PC-3 (cell line): ENCODE measurements at regions not wholly inside any gene's neighbourhood (a gene's known extent, or its start where the extent isn't known, plus 50 kb on each side); places are given as distances from the start of the nearest gene placed in this dataset.

Source experiments
- EZH2 ChIP-seq: fragments of 300-600 bp; sonication (generic); IDR thresholded peaks from one replicate; pipeline ENCODE4 v1.6.1; 2017; ENCODE audit warnings: antibody characterized with exemption, mild to moderate bottlenecking, low read length; ENCODE audit not compliant: unreplicated experiment
- EZH2phosphoT487 ChIP-seq: fragments of 300-600 bp; sonication (generic); IDR thresholded peaks from 2 replicates; pipeline ENCODE4 v1.6.1; 2018; ENCODE audit warnings: mild to moderate bottlenecking, antibody characterized with exemption, low read length, borderline replicate concordance
- TF ChIP-seq, protein P1 (sequence below): fragments of 300-600 bp; sonication (generic); conservative IDR thresholded peaks from 2 replicates; pipeline ENCODE4 v1.5.1; 2017; ENCODE audit warnings: antibody characterized with exemption, low read depth, mild to moderate bottlenecking, low read length

- TF ChIP-seq, protein P1, sequence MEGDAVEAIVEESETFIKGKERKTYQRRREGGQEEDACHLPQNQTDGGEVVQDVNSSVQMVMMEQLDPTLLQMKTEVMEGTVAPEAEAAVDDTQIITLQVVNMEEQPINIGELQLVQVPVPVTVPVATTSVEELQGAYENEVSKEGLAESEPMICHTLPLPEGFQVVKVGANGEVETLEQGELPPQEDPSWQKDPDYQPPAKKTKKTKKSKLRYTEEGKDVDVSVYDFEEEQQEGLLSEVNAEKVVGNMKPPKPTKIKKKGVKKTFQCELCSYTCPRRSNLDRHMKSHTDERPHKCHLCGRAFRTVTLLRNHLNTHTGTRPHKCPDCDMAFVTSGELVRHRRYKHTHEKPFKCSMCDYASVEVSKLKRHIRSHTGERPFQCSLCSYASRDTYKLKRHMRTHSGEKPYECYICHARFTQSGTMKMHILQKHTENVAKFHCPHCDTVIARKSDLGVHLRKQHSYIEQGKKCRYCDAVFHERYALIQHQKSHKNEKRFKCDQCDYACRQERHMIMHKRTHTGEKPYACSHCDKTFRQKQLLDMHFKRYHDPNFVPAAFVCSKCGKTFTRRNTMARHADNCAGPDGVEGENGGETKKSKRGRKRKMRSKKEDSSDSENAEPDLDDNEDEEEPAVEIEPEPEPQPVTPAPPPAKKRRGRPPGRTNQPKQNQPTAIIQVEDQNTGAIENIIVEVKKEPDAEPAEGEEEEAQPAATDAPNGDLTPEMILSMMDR: no peak
- TF ChIP-seq EZH2: no peak
- TF ChIP-seq EZH2phosphoT487: no peak
Measured at GRCh38 chr7:130963339-130963738, 229.3 kb upstream of the KLF14 start.
